ENCODE measurements at regions not wholly inside any gene's neighbourhood (a gene's known extent, or its start where the extent isn't known, plus 50 kb on each side); places are given as distances from the start of the nearest gene placed in this dataset.

- TF ChIP-seq FOXP2 (optimal IDR thresholded peaks at IDR 0.05; ENCODE audit: borderline replicate concordance, extremely low read depth, extremely low read length, insufficient read depth) = no peak
- TF ChIP-seq TAF1 (IDR thresholded peaks at IDR 0.05; ENCODE audit: borderline replicate concordance, insufficient read depth, low read length) = no peak
- TF ChIP-seq REST (IDR thresholded peaks at IDR 0.05; ENCODE audit: insufficient read depth in 1 of 2, low read depth in 2 of 2, low read length in 2 of 2) = no peak
- TF ChIP-seq POLR2AphosphoS5 (IDR thresholded peaks at IDR 0.05; ENCODE audit: low read depth, low read length) = no peak
- TF ChIP-seq SIN3A (IDR thresholded peaks at IDR 0.05; ENCODE audit: borderline replicate concordance, insufficient read depth, low read length) = no peak
Observed at GRCh38 chr15:93274257-93274656, 185.2 kb upstream of the RGMA start.

- TF ChIP-seq SIN3A (IDR thresholded peaks at IDR 0.05; ENCODE audit: borderline replicate concordance, insufficient read depth, low read length) = no peak
- no peak for TF ChIP-seq REST (IDR thresholded peaks at IDR 0.05; ENCODE audit: insufficient read depth in 1 of 2, low read depth in 2 of 2, low read length in 2 of 2)
- no peak for TF ChIP-seq POLR2AphosphoS5 (IDR thresholded peaks at IDR 0.05; ENCODE audit: low read depth, low read length)
- TF ChIP-seq FOXP2 (optimal IDR thresholded peaks at IDR 0.05; ENCODE audit: borderline replicate concordance, extremely low read depth, extremely low read length, insufficient read depth) = no peak
- TF ChIP-seq TAF1 (IDR thresholded peaks at IDR 0.05; ENCODE audit: borderline replicate concordance, insufficient read depth, low read length) = no peak
Observed at GRCh38 chr15:93271871-93272270, 182.9 kb upstream of the RGMA start.

- no peak for TF ChIP-seq REST (IDR thresholded peaks at IDR 0.05; ENCODE audit: insufficient read depth in 1 of 2, low read depth in 2 of 2, low read length in 2 of 2)
- no peak for TF ChIP-seq SIN3A (IDR thresholded peaks at IDR 0.05; ENCODE audit: borderline replicate concordance, insufficient read depth, low read length)
- TF ChIP-seq FOXP2 (optimal IDR thresholded peaks at IDR 0.05; ENCODE audit: borderline replicate concordance, extremely low read depth, extremely low read length, insufficient read depth) = no peak
- no peak for TF ChIP-seq TAF1 (IDR thresholded peaks at IDR 0.05; ENCODE audit: borderline replicate concordance, insufficient read depth, low read length)
- no peak for TF ChIP-seq POLR2AphosphoS5 (IDR thresholded peaks at IDR 0.05; ENCODE audit: low read depth, low read length)
Observed at GRCh38 chr15:93270937-93271467, 182.0 kb upstream of the RGMA start.

GRCh38 chr15:93268066-93268465 is 179.1 kb upstream of the RGMA start:
- TF ChIP-seq FOXP2 (optimal IDR thresholded peaks at IDR 0.05; ENCODE audit: borderline replicate concordance, extremely low read depth, extremely low read length, insufficient read depth) (no peak), REST (IDR thresholded peaks at IDR 0.05; ENCODE audit: insufficient read depth in 1 of 2, low read depth in 2 of 2, low read length in 2 of 2) (no peak)

- TF ChIP-seq POLR2AphosphoS5 (IDR thresholded peaks at IDR 0.05; ENCODE audit: low read depth, low read length) = no peak
- TF ChIP-seq FOXP2 (optimal IDR thresholded peaks at IDR 0.05; ENCODE audit: borderline replicate concordance, extremely low read depth, extremely low read length, insufficient read depth) = no peak
- TF ChIP-seq REST (IDR thresholded peaks at IDR 0.05; ENCODE audit: insufficient read depth in 1 of 2, low read depth in 2 of 2, low read length in 2 of 2) = no peak
- no peak for TF ChIP-seq TAF1 (IDR thresholded peaks at IDR 0.05; ENCODE audit: borderline replicate concordance, insufficient read depth, low read length)
- TF ChIP-seq SIN3A (IDR thresholded peaks at IDR 0.05; ENCODE audit: borderline replicate concordance, insufficient read depth, low read length) = no peak
Observed at GRCh38 chr15:93266291-93266690, 177.3 kb upstream of the RGMA start.

All from PFSK-1 (cell line).